ENCODE measurements at regions not wholly inside any gene's neighbourhood (a gene's known extent, or its start where the extent isn't known, plus 50 kb on each side); places are given as distances from the start of the nearest gene placed in this dataset.

GRCh38 chr2:139293992-139294548 is 513.9 kb upstream of the NXPH2 start:
- no peaks in the 10 kb centered on the region for H3K36me3 ChIP-seq (replicated peaks in 1 of 2; ENCODE audit: control insufficient read depth in 1 of 2, insufficient read depth in 2 of 2, low read length in 1 of 2)
- 31% methylated on average over 6 of the region's 6 CpGs for WGBS (ENCODE audit: low lambda C conversion rate)
- H3K27ac ChIP-seq (ENCODE audit: low read depth in 2 of 2, low read length in 1 of 2): no peak overlapping the region

GRCh38 chr2:139281124-139281523 is 500.9 kb upstream of the NXPH2 start:
- POLR2A ChIA-PET: no interaction called here
- Histone ChIP-seq H3F3A (replicated peaks; ENCODE audit: insufficient read depth) (no peaks in the 10 kb centered on the region), H3K4me2 (no peak overlapping the region), H2AFZ (ENCODE audit: low read depth) (no peak overlapping the region), H3K9me2 (no peaks in the 10 kb centered on the region), H3K9me3 (no peaks in the 10 kb centered on the region), H3K4me3 (ENCODE audit: low read depth in 2 of 2, low read length in 1 of 2) (no peak overlapping the region), H3K79me2 (ENCODE audit: insufficient read depth) (no peaks in the 10 kb centered on the region), H3K4me1 (ENCODE audit: control insufficient read depth in 1 of 2, insufficient read depth in 2 of 2, low read depth in 1 of 2, low read length in 1 of 2) (no peaks in the 10 kb centered on the region), H4K20me1 (ENCODE audit: insufficient read depth) (no peaks in the 10 kb centered on the region), H3K9ac (no peak overlapping the region), H3K27me3 (ENCODE audit: insufficient read depth) (no peaks in the 10 kb centered on the region), H3K36me3 (replicated peaks in 1 of 2; ENCODE audit: control insufficient read depth in 1 of 2, insufficient read depth in 2 of 2, low read length in 1 of 2) (no peaks in the 10 kb centered on the region), H3K27ac (ENCODE audit: low read depth in 2 of 2, low read length in 1 of 2) (no peak overlapping the region)
- CTCF ChIA-PET: no interaction called here
- DNase-seq: no peak
- 22% methylated on average over 2 of the region's 2 CpGs for WGBS (ENCODE audit: low lambda C conversion rate)
- TF ChIP-seq RFX5 (IDR thresholded peaks at IDR 0.05; ENCODE audit: low read length) (no peak), REST (IDR thresholded peaks at IDR 0.05; ENCODE audit: low read depth, low read length) (no peak), MXI1 (IDR thresholded peaks at IDR 0.05; ENCODE audit: low read depth, low read length) (no peak), GABPA (IDR thresholded peaks at IDR 0.05; ENCODE audit: low read depth) (no peak), FOSL2 (IDR thresholded peaks at IDR 0.05; ENCODE audit: borderline replicate concordance, low read depth) (no peak), PBX3 (IDR thresholded peaks at IDR 0.05) (no peak), IRF3 (IDR thresholded peaks at IDR 0.05; ENCODE audit: low read depth, low read length) (no peak), SIN3A (IDR thresholded peaks at IDR 0.05; ENCODE audit: borderline replicate concordance, low read depth, low read length) (no peak), NRF1 (IDR thresholded peaks at IDR 0.05; ENCODE audit: low read depth, low read length) (no peak), POLR2AphosphoS5 (IDR thresholded peaks at IDR 0.05; ENCODE audit: low read depth, low read length) (no peak), FOXM1 (IDR thresholded peaks at IDR 0.05; ENCODE audit: low read depth) (no peak), TAF1 (IDR thresholded peaks at IDR 0.05; ENCODE audit: borderline replicate concordance, low read depth, low read length) (no peak), ELF1 (IDR thresholded peaks at IDR 0.05) (no peak), JUND (IDR thresholded peaks at IDR 0.05) (no peak), MEF2A (IDR thresholded peaks at IDR 0.05; ENCODE audit: borderline replicate concordance, low read depth) (no peak), YY1 (IDR thresholded peaks at IDR 0.05; ENCODE audit: low read depth) (no peak)

More at GRCh38 chr2:139293992-139294548, 513.9 kb upstream of the NXPH2 start:
- no peaks in the 10 kb centered on the region for H3K9me3 ChIP-seq
- H4K20me1 ChIP-seq (ENCODE audit: insufficient read depth): no peaks in the 10 kb centered on the region
- H3F3A ChIP-seq (replicated peaks; ENCODE audit: insufficient read depth): no peaks in the 10 kb centered on the region
- DNase-seq: no peak
- H3K4me2 ChIP-seq: peak overlapping the region; percentile 18; the same call in 1 of the 2 replicates
- CTCF ChIA-PET: interaction anchor here (1.1 to 1.3 kb wide), 2 partner anchors 12 to 169 kb away, joined by 3 read pairs; no protein-coding TSS in a partner anchor
- H3K4me3 ChIP-seq (ENCODE audit: low read depth in 2 of 2, low read length in 1 of 2): peak overlapping the region in 1 of 2 experiments; percentile 2; a peak in 1 of 4 replicates
- TF ChIP-seq USF1 (IDR thresholded peaks at IDR 0.05; ENCODE audit: borderline replicate concordance, low read depth): no peak
- no peak for TF ChIP-seq PBX3 (IDR thresholded peaks at IDR 0.05)
- H3K27me3 ChIP-seq (ENCODE audit: insufficient read depth): no peaks in the 10 kb centered on the region
- no peaks in the 10 kb centered on the region; a peak in 1 of 4 replicates for H3K4me1 ChIP-seq (ENCODE audit: control insufficient read depth in 1 of 2, insufficient read depth in 2 of 2, low read depth in 1 of 2, low read length in 1 of 2)
- H3K9me2 ChIP-seq: no peaks in the 10 kb centered on the region
- no peaks in the 10 kb centered on the region for H3K79me2 ChIP-seq (ENCODE audit: insufficient read depth)
- H2AFZ ChIP-seq (ENCODE audit: low read depth): no peak overlapping the region
- POLR2A ChIA-PET: no interaction called here
- H3K9ac ChIP-seq: no peak overlapping the region

Data from SK-N-SH (cell line).